HEK293 (cell line): ENCODE measurements at regions not wholly inside any gene's neighbourhood (a gene's known extent, or its start where the extent isn't known, plus 50 kb on each side); places are given as distances from the start of the nearest gene placed in this dataset.

Experiments
- BCL11A ChIP-seq: fragments of 450-650 bp; formaldehyde crosslinking; IDR thresholded peaks from 2 replicates; pipeline ENCODE4 v1.5.1; 2016; ENCODE audit warnings: low read depth, missing biosample characterization, missing genetic modification characterization
- ZNF138 ChIP-seq: fragments of 450-650 bp; formaldehyde crosslinking; IDR thresholded peaks from 2 replicates; pipeline ENCODE4 v1.5.1; 2016; ENCODE audit warnings: missing biosample characterization, missing genetic modification characterization, borderline replicate concordance
- ZNF140 ChIP-seq: fragments of 450-650 bp; formaldehyde crosslinking; IDR thresholded peaks from 2 replicates; pipeline ENCODE4 v1.5.1; 2016; ENCODE audit warnings: missing biosample characterization, missing genetic modification characterization
- ZNF423 ChIP-seq: fragments of 450-650 bp; formaldehyde crosslinking; IDR thresholded peaks from 2 replicates; pipeline ENCODE4 v1.5.1; 2016; ENCODE audit warnings: missing biosample characterization, missing genetic modification characterization
- TF ChIP-seq, protein P1 (sequence below): fragments of 450-650 bp; formaldehyde crosslinking; IDR thresholded peaks from 2 replicates; pipeline ENCODE4 v1.5.1; 2017; ENCODE audit warnings: missing biosample characterization, missing genetic modification characterization
- TF ChIP-seq, protein P2 (sequence below): fragments of 450-650 bp; formaldehyde crosslinking; IDR thresholded peaks from 2 replicates; pipeline ENCODE4 v1.5.1; 2016; ENCODE audit warnings: missing biosample characterization, missing genetic modification characterization
- TF ChIP-seq, protein P3 (sequence below): fragments of 450-650 bp; formaldehyde crosslinking; IDR thresholded peaks from 2 replicates; pipeline ENCODE4 v1.5.1; 2017; ENCODE audit warnings: missing biosample characterization, missing genetic modification characterization

DNA sequence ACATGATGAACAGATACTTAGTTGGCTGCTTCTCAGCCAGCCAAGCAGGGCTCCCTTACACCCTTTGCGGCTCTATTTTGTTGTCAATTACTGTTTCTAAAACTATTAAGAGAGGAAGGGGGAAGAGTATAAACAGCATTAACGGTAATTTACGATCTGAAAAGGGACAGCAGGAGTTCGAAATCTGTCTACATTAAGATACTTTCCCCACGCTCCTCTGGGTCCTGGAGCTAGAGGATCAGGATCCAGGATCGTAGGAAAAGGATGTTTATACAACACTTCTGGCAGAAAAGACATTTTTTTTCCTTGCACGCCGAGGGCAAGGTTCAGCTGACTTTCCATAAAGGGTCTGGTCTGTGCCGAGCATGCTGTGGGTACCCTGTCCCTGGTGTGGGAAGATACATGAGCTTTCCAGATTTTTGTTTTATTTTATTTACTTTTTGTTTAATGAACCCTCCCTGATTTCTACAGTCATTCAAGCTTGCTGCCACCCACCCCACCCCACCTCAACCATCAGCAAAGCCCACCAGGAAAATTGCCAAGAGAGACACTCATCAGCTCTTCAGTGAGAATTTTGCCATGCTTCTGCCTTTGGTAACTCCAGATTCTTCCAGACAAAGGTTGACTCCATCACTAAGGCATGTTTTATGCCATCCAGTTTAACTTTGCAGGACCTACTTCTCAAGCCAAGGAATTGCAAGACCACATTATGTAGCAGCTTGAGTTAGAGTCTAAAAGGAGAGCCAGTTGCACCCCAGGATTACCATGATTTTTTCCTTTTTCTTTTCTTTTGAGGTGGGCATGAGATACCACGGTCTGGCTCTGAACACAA is 188.1 kb downstream of the QDPR start:
- no peak for TF ChIP-seq ZNF138 (tag by site-specific recombination)
- TF ChIP-seq, protein P1, sequence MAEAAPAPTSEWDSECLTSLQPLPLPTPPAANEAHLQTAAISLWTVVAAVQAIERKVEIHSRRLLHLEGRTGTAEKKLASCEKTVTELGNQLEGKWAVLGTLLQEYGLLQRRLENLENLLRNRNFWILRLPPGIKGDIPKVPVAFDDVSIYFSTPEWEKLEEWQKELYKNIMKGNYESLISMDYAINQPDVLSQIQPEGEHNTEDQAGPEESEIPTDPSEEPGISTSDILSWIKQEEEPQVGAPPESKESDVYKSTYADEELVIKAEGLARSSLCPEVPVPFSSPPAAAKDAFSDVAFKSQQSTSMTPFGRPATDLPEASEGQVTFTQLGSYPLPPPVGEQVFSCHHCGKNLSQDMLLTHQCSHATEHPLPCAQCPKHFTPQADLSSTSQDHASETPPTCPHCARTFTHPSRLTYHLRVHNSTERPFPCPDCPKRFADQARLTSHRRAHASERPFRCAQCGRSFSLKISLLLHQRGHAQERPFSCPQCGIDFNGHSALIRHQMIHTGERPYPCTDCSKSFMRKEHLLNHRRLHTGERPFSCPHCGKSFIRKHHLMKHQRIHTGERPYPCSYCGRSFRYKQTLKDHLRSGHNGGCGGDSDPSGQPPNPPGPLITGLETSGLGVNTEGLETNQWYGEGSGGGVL (tag by site-specific recombination), result no peak
- no peak for TF ChIP-seq ZNF140 (tag by site-specific recombination)
- TF ChIP-seq, protein P2, sequence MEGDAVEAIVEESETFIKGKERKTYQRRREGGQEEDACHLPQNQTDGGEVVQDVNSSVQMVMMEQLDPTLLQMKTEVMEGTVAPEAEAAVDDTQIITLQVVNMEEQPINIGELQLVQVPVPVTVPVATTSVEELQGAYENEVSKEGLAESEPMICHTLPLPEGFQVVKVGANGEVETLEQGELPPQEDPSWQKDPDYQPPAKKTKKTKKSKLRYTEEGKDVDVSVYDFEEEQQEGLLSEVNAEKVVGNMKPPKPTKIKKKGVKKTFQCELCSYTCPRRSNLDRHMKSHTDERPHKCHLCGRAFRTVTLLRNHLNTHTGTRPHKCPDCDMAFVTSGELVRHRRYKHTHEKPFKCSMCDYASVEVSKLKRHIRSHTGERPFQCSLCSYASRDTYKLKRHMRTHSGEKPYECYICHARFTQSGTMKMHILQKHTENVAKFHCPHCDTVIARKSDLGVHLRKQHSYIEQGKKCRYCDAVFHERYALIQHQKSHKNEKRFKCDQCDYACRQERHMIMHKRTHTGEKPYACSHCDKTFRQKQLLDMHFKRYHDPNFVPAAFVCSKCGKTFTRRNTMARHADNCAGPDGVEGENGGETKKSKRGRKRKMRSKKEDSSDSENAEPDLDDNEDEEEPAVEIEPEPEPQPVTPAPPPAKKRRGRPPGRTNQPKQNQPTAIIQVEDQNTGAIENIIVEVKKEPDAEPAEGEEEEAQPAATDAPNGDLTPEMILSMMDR, result no peak
- TF ChIP-seq ZNF423, result no peak
- TF ChIP-seq BCL11A, result no peak
- TF ChIP-seq, protein P3, sequence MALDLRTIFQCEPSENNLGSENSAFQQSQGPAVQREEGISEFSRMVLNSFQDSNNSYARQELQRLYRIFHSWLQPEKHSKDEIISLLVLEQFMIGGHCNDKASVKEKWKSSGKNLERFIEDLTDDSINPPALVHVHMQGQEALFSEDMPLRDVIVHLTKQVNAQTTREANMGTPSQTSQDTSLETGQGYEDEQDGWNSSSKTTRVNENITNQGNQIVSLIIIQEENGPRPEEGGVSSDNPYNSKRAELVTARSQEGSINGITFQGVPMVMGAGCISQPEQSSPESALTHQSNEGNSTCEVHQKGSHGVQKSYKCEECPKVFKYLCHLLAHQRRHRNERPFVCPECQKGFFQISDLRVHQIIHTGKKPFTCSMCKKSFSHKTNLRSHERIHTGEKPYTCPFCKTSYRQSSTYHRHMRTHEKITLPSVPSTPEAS (tag by site-specific recombination), result no peak
